ENCODE measurements at regions not wholly inside any gene's neighbourhood (a gene's known extent, or its start where the extent isn't known, plus 50 kb on each side); places are given as distances from the start of the nearest gene placed in this dataset.

GRCh38 chr7:91414734-91415133, 150.5 kb downstream of the FZD1 start:
- H3K36me3 ChIP-seq, result no peaks in the 10 kb centered on the region
- H3K4me3 ChIP-seq, result no peak overlapping the region
- no peaks in the 10 kb centered on the region for H3K4me1 ChIP-seq
- intact Hi-C loops (cut with DNase I; ENCODE audit: low total_unique reads), result no loop called here
- no peak overlapping the region for H3K27ac ChIP-seq
- no peaks in the 10 kb centered on the region for H3K27me3 ChIP-seq
- 50 to 70% (median 66%) methylated on average over 2 of the region's 2 CpGs for WGBS, 5 donors
- no peaks in the 10 kb centered on the region for H3K9me3 ChIP-seq
- no peak for TF ChIP-seq POLR2AphosphoS5 (IDR thresholded peaks at IDR 0.05)
- TF ChIP-seq EP300 (IDR thresholded peaks at IDR 0.05), result no peak
- TF ChIP-seq POLR2A (IDR thresholded peaks at IDR 0.05), result no peak
- TF ChIP-seq CTCF (IDR thresholded peaks at IDR 0.05), result no peak
- DNase-seq, result no peak

GRCh38 chr7:91416155-91416865, 152.1 kb downstream of the FZD1 start:
- 63 to 72% (median 71%) methylated on average over 4 of the region's 4 CpGs for WGBS, 5 donors
- peak in 1 of 2 donors; percentile 1 for DNase-seq
- H3K36me3 ChIP-seq, result no peaks in the 10 kb centered on the region
- no peak overlapping the region for H3K4me3 ChIP-seq
- TF ChIP-seq EP300 (IDR thresholded peaks at IDR 0.05) (no peak), CTCF (IDR thresholded peaks at IDR 0.05) (no peak), POLR2AphosphoS5 (IDR thresholded peaks at IDR 0.05) (no peak), POLR2A (IDR thresholded peaks at IDR 0.05) (no peak)
- H3K27me3 ChIP-seq, result no peaks in the 10 kb centered on the region
- no peaks in the 10 kb centered on the region for H3K9me3 ChIP-seq
- no peaks in the 10 kb centered on the region for H3K4me1 ChIP-seq
- H3K27ac ChIP-seq, result no peak overlapping the region
- intact Hi-C loops (cut with DNase I; ENCODE audit: low total_unique reads), result no loop called here

- 86 to 91% (median 88%) methylated on average over 4 of the region's 4 CpGs for WGBS, 5 donors
- no peak for DNase-seq
- H3K27me3 ChIP-seq, result no peaks in the 10 kb centered on the region
Observed at GRCh38 chr7:91420606-91421005, 156.4 kb downstream of the FZD1 start.

GRCh38 chr7:91421018-91421417, 156.8 kb downstream of the FZD1 start:
- no peaks in the 10 kb centered on the region for H3K4me1 ChIP-seq
- no peaks in the 10 kb centered on the region for H3K27me3 ChIP-seq
- H3K4me3 ChIP-seq, result no peak overlapping the region
- peak in 1 of 2 donors; percentile 0 for DNase-seq
- WGBS, 5 donors, result 78 to 83% (median 80%) methylated on average over 7 of the region's 7 CpGs
- H3K9me3 ChIP-seq, result no peaks in the 10 kb centered on the region
- no peak overlapping the region for H3K27ac ChIP-seq
- H3K36me3 ChIP-seq, result no peaks in the 10 kb centered on the region
- intact Hi-C loops (cut with DNase I; ENCODE audit: low total_unique reads), result no loop called here
- no peak for TF ChIP-seq POLR2A (IDR thresholded peaks at IDR 0.05)
- no peak for TF ChIP-seq POLR2AphosphoS5 (IDR thresholded peaks at IDR 0.05)
- TF ChIP-seq EP300 (IDR thresholded peaks at IDR 0.05), result no peak
- no peak for TF ChIP-seq CTCF (IDR thresholded peaks at IDR 0.05)

More at GRCh38 chr7:91420606-91421005, 156.4 kb downstream of the FZD1 start:
- H3K27ac ChIP-seq, result no peak overlapping the region
- H3K36me3 ChIP-seq, result no peaks in the 10 kb centered on the region
- intact Hi-C loops (cut with DNase I; ENCODE audit: low total_unique reads), result no loop called here
- no peaks in the 10 kb centered on the region for H3K9me3 ChIP-seq
- no peak for TF ChIP-seq EP300 (IDR thresholded peaks at IDR 0.05)
- H3K4me1 ChIP-seq, result no peaks in the 10 kb centered on the region
- H3K4me3 ChIP-seq, result no peak overlapping the region

GRCh38 chr7:91424371-91424770, 160.1 kb downstream of the FZD1 start:
- Histone ChIP-seq H3K4me3 (no peak overlapping the region), H3K27ac (no peak overlapping the region), H3K9me3 (no peaks in the 10 kb centered on the region), H3K27me3 (no peaks in the 10 kb centered on the region), H3K36me3 (no peaks in the 10 kb centered on the region), H3K4me1 (no peaks in the 10 kb centered on the region)
- intact Hi-C loops (cut with DNase I; ENCODE audit: low total_unique reads), result no loop called here
- TF ChIP-seq EP300 (IDR thresholded peaks at IDR 0.05) (no peak), CTCF (IDR thresholded peaks at IDR 0.05) (no peak), POLR2AphosphoS5 (IDR thresholded peaks at IDR 0.05) (no peak), POLR2A (IDR thresholded peaks at IDR 0.05) (no peak)
- DNase-seq, result peak in 1 of 2 donors; percentile 3
- 33 to 67% (median 58%) methylated on average over 1 of the region's 1 CpG for WGBS, 5 donors

Measured in stomach (tissue), 8 donors.